ENCODE measurements at regions not wholly inside any gene's neighbourhood (a gene's known extent, or its start where the extent isn't known, plus 50 kb on each side); places are given as distances from the start of the nearest gene placed in this dataset.

DNA sequence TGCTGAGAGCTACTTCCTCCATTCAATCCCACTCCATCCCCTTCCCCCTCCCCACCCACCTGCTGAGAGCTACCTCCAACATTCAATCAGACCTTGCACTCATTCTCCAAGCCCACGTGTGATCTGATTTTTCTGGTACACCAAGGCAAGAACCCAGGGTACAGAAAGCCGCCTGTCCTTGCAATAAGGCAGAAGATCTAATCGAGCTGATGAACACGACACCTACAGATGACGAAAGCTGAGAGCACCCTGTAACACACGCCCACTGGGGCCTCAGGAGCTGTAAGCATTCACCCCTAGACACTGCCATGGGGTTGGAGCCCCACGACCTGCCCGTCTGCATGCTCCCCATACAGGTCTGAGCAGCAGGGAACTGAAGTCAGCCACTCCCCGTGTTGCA lies 58.3 kb downstream of the TRIML1 start:
- DNase-seq (ENCODE audit: low read depth): no peak

DNA sequence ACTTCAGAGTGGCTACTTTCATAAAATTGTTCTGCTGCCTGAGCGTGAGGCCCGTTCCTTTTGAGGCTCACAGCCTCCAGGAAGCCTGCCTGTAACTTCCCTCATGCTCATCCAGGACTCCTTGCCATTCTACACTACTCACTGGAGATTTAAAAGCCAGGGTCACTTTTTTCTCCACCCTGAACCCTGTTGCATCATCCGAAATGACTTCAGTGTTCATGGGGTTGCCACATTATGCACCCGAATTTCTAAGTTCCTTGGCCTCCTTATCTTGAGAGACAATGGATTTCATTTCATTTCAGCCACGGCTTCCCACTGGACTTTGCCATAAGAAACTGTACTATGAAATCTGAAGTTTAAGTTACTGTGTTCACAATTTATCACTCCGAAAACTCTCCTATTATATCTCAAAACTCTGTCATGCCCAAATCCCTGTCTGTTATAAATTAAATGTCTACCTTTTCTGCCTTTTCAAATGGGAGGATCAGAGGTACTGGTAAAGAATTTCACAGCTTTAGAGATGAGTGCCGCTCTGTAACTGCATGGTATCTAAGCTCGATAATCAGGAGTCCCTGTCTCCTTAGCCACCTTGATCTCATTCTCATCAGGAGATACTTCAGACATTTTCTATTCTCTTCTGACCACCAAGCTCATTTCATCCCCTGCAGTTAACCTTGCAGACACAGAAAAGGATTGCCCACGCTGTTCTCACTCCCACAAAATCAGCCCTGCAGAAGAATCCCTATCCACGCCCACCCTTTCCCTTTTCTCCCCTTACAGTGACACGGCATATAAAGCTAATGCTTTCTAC lies 59.9 kb downstream of the TRIML1 start:
- DNase-seq (ENCODE audit: low read depth): no peak

DNA sequence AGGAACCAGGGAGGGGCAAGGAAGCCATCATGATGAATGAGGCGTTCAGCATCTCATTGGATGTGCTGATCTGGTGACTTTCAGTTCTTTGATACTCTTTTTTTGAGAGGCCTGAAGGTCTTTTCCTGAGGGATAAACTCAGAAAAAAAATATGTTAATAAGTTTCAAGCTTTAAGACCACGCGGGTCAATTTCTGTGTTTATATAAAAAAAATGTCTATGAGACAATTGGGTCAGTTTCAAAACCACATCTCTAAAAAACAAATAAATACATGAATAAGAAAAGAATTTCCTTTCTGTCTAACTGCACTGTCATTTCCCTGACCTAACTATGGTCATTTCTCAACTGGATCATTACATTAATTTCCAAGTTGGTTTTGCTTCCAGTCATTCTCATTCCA lies 62.6 kb downstream of the TRIML1 start:
- no peak for DNase-seq (ENCODE audit: low read depth)

DNA sequence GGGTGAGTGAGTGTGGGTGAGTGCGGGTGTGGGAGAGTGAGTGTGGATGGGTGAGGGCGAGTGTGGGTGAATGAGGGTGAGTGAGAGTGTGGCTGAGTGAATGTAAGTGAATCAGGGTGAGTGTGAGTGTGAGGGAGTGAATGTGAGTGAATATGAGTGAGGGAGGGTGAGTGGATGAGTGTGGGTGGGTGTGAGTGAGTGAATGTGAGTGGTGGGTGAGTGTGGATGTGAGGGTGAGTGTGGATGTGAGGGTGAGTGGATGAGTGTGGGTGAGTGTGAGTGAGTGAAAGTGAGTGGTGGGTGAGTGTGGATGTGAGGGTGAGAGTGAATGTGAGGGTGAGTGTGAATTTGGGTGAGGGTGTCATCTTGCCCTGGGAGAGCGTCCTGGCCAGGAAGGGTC lies 67.5 kb downstream of the TRIML1 start:
- DNase-seq (ENCODE audit: low read depth): no peak

DNA sequence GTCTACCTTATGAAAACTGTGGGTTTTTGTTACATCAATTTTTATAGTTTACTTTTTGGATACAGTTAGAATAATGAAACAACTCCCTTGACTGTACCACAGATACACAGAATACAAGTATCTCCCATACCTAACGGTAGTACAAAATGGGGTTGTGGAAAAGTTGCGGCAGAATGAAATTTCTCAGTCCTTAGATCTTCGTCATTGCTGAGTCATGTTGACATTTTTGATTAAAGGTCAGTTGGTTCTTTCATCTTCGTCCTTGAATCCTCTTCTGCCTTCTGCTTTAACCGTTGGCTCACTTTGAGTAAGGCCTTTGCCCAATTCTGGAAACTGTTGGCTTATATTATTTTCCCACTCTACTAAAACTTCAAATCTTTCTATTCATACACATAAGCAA lies 75.6 kb downstream of the TRIML1 start:
- no peak for DNase-seq (ENCODE audit: low read depth)

DNA sequence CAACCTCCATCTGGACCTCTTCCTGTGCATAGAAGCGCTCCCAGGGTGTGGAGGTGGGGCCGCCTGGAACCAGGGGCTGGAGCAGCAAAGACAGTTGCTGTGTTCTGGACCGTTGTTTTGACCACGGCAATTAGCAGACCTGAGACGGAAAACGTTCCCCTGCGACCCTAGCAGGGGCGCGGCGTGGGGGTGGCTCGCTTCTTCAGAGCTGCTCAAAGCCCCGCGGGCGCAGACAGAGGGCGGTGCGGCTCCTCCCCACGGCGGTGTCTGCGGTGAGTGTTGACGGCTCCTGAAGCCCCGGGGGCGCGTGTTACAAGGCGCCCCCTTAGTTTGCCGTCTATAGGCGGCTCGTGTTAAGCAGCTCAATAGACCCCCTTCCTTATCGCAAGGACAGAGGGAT lies 79.2 kb downstream of the TRIML1 start:
- no peak for DNase-seq (ENCODE audit: low read depth)

DNA sequence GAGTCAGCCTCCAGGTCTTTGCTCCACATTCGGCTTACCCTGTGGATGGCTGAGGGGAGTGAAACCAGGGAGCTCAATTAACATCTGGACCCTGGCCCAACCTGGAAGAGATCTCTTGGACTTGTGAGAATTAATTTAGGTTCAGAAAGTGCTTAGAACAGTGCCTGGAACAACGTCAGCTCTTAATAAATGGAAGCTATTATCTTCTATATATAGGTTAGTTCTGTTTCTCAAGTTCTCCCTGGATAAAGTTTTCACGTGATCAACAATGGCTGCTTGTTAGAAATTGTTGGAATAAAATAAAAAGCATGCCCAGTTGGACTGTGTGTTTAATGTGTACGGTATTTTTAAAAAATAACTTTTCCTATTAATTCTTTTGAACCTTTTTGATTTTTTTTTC lies 80.8 kb downstream of the TRIML1 start:
- no peak for DNase-seq (ENCODE audit: low read depth)

DNA sequence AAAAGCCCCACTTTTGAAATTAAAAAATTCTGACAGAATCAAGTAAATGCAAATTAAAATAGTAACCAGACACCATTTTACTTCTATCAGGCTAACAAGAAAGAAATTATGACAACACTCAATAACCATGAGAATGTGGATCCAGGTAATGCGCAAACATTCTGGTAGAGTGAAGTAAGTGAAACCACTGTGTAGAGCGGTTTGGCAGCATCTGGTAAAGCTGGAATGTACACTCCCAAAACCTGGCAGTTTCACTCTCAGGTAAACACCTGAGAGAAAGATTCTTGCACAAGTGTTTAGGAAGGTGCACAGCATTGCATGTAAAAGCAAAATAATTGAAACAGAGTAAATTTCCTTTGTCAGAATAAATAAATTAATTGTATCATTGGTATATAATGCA lies 81.8 kb downstream of the TRIML1 start:
- no peak for DNase-seq (ENCODE audit: low read depth)

DNA sequence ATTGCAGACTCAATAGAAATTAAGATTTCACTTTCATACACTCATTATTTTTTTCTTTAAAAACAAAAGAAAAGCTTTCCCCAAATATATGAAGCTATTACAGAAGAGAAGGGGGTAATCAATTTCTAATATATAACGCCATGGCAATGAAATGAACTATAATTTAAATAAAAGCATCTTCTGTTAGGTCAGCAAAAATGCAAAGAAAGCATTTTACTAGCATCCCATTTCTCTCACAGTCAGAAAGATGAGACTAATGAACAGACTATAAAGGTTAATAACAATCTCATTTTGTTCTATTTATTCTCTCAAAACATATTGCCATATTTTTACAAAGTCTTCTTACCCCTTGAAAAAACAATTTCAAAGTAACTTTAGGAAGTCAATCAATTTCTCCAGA lies 89.0 kb downstream of the TRIML1 start:
- DNase-seq (ENCODE audit: low read depth): no peak

DNA sequence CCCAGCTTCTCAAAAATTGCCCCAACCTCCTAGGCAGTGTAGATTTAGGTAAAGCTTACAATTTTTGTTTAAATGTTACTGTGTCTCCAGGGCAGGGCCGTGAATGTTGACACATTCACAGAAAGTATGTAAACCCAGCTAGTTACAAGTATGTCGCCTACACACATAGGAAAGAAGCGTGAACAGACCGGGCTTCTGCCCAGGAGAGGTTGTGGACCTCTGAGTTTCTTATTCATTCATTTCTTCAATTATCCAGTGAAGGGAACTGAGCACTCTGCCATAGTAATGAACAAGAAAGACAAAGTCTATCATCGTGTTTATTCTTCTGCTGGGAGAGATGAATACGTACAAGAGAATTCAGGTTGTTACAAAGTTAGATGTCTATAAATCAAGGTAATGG lies 93.2 kb downstream of the TRIML1 start:
- DNase-seq (ENCODE audit: low read depth): no peak

DNA sequence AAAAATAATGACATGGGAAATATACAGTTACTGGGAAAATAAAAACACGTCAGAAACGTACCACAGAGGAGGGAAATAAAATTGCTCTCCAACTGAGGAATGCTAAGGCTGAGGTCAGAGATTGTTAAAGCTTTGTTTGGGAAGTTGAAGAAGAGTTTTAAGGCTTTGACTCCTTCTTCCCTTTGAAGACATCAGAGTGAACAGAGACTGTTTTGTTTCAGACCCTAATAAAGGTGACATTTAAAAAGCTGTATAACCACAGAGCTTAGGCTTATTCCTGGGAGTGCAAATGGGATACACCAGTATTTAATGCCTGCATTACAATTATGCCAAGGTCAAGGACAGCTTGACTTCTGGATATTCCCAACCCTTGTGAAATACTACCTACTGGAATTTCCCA lies 102.8 kb downstream of the TRIML1 start:
- DNase-seq (ENCODE audit: low read depth): no peak

DNA sequence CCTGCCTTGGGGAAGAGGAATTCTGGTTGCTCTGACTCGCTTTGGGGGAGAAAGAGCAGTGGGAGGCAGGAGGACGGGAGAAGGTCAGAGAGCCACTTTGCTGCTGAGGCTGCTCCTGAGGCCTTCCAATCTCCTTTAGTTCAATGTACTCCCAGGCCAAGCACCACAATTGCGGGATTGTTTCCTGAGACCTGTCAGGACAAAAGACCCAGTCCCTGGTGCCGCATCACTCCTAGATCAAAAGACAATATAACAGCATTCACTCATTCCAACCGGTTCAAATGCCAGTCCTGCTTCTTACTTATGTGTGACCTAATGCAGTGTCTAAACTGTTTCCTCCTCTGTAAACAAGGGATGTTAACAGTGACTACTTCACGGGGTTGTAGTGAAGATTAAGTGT lies 106.4 kb downstream of the TRIML1 start:
- no peak for DNase-seq (ENCODE audit: low read depth)

DNA sequence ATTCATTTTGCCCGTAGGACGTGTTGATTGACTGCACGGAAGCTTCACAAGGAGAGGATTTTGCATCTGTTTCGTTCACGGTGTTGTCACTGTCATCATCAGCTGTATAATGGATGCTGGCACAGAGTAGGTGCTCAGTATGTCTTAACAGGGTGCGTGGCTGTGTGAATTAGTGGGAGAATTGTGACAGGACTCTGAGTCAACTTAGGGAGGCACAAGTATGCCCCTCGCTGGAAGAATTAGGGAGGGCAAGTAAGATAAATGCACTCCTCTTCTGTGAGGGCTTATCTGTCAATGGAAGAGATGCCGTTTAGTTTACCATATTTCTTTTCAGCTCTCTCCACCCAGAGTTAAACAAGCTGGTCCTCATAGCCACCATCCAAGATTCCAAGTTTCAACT lies 107.2 kb downstream of the TRIML1 start:
- DNase-seq (ENCODE audit: low read depth): no peak

DNA sequence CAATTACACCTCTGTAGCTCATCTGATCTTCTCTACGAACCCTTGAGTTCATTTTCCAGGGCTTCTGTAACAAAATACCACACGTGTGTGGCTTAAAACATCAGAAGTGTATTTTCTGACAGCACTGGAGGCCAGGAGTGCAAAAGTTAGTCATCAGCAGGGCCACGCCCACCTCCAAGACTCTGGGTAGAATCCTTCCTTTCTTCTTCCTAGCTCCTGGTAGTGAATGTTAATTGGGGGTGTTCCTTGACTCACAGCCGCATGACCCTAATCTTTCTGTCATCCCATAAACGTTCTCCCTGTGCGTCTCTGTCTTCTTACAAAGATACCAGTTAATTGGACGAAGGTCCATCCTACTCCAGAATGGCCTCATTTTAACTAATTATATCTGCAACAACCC lies 115.0 kb downstream of the TRIML1 start:
- DNase-seq (ENCODE audit: low read depth): no peak

DNA sequence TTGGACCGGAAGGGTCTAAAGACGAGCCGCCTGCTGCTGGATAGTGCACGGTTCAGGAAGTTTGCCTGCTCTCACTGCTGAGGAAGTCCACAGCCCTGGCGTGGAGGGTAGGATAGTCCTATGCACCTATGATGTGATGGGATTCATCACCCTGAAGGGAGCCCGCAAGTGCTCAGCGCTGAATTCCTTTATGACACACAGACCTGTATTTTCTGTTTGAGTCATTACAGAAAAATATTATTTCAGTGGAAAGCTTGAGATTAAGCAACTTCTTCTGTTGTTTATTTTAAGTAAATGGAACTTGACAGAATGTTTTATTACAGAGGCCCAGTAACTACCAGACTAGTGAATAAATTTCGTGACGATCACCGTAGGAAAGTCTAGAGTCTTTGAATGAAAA lies 123.2 kb downstream of the TRIML1 start:
- DNase-seq (ENCODE audit: low read depth): no peak

DNA sequence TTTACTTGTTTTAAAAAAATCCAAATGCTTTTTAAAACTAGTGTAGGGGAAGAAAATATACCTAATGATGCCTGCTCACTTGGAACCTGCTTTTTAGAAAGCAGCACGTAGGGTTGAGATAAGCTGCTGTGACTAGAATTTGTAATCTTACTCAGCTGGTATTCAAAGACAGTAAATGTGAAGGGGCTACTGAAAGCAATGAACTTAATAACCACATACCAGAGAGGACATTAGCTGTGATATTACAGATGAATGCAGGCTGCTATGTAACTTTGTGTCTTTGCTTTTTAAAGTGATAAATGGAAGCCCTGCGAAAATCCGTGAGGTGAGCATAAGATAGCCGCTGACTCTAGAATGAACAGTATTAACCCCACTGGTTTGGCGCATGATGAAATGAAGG lies 124.1 kb downstream of the TRIML1 start:
- no peak for DNase-seq (ENCODE audit: low read depth)

DNA sequence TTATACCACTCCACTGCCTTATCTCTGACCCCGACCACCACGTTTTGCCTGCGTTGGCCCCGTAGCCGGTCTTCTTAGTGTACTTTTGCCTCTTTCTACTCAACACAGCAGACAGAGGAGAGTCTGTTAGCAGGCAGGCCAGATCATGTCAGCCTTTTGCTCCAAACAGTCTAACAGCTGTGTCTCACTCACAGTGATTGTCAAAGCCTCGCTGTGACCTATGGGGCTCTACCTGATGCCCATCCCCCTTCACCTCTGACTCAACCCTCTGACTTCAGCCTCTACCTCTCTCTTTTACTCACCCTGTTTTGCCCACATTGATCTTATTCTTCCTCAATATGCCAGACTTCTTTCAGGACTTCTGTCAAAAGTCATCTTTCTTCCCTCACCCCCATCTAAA lies 127.1 kb downstream of the TRIML1 start:
- no peak for DNase-seq (ENCODE audit: low read depth)

DNA sequence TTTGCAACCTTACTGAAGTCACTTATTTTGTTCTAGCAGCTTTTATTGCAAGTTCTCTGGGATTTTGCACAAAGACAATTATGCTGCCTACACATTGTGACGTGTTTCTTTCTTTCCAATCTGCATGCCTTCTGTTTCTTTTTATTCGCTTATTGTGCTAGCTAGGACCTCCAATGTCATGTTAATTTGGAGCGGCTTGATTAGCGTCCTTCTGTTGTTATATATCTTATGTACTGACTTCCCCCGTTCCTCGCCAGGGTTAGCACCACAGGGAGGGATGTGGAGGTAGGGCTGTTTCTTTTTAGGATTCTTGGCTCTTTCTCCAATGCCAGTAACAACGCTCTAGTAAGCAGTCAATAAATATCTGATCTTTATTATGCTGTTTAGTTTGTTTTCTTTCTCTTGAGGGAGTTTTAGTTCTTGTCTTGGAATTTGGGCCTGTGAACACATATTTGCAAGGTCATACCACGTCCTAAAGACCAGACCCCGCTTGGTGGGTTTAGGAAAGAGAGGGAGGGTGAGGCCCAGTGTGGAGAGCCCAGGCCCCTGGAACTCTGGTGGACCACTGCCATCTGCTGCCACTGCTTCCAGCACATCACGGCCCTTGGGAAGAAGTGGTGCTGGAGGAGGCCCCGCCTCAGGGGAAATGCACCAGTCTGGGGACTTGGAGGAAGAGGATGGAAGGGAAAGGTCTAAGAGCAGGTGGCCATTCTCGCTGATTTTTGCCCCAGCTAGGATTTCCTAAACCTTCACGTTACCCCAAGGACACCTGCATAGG lies 129.1 kb downstream of the TRIML1 start:
- no peak for DNase-seq (ENCODE audit: low read depth)

DNA sequence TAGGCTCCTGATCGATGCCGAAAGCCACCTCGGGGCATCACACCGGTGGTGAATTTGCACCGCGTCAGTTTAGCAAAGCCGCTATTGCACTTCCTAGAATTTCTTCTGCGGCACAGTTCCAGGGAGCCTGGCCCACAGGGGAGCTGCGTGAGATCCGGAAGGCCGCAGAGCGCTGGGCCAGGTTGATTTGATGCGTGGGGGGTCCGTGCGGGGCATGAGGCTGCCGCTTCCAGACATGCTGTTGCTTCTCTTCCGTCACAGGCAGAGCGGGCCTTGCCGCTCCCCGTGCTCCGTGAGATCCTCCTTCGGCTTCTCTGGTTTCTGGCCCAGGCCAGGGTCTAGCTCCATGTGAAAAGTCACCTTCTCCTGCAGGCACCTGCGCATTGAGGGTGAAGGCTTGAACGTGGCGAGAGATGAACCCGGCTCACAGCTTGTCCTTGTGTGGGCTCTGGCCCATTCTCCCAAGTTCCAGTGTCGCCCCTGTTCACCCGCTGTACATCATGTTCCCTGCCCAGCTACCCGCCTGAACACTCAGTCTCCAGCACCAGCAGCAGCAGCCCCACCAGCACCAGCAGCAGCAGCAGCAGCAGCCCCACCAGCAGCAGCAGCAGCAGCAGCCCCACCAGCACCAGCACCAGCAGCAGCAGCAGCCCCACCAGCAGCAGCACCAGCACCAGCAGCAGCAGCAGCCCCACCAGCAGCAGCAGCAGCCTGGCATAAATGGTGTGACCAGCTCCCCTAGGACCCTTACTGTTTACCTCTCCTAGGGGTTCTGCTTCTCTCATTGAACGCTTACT lies 131.2 kb downstream of the TRIML1 start:
- DNase-seq (ENCODE audit: low read depth): no peak

DNA sequence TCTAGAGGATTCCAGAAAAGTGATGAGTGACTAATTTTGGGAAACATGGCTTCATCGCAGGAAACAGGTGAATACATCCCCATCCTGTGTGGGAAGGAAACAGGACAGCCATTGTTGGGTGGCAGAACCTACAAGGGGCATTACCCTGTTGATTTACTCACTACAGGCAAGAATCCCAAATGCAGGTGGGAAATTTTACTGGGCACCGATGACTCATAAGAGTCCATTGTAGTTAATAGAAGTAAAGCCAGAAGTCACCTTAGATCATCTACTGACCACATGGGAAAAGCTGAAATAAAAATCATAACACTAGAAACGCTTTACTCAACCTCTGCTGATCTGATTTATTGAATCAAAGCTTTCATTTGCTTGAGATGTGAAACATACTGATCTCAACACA lies 136.4 kb downstream of the TRIML1 start:
- DNase-seq (ENCODE audit: low read depth): no peak

DNA sequence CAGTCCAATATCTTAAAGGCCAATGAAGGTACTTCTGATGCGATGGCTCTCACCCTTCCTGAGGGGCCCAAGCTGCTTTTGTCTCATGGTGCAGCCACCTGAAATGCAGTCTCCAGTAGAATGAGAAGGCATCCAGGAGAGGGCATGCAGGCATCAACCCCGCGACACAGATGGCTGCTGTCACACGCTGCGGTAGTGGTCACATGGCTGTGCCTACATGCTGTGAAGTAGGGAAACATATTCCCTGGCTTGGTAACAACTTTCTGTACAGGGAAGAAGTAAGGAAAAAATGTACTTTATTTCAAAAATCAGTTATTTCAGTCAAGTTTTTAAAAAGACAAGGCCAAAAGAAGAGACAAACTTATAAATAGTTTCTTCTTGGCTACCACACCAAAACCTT lies 139.9 kb downstream of the TRIML1 start:
- no peak for DNase-seq (ENCODE audit: low read depth)

DNA sequence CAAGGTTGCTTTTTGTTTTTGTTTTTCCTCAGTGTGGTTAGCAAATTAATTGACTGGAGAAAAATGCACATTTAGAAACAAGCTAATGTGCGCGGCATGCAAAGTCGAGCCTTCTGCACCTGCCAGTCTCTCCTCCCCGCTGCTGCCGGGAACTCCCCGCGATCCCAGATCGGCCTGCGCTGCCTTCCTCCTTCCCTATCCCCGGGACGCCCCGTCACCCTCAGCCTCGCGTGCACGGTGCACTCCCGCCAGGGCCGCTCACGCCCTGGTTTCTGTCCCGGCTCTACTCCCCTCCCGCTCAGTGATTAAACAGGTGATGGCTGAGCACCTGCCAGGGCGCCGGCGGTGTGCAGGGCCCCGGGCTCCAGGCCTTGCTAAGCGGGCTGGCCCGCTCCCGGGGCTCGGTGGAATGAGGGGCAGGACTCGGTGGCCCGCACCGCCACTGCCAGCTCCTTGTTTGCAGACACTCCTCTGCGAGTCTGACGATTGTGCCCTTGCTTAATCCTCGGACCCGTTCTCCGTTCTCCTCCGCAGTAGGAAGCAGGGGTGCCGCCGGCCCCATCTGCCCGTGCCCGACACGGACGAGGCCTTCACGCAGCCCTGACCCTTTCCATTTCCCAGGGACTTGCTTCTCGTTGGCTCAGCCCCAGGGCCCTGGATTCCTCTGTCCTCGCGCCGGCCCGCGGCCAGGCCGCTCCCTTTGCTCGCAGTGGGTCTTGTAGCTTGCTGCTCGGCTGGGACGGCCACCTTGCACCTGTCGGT lies 143.4 kb downstream of the TRIML1 start:
- no peak for DNase-seq (ENCODE audit: low read depth)
